NCI-H128 (cell line): ENCODE measurements at regions not wholly inside any gene's neighbourhood (a gene's known extent, or its start where the extent isn't known, plus 50 kb on each side); places are given as distances from the start of the nearest gene placed in this dataset.

Source experiments
- DNase-seq: peaks from one replicate; lab custom pipeline; 2025; ENCODE audit not compliant: unreplicated experiment; lab: John Stamatoyannopoulos, UW

DNA sequence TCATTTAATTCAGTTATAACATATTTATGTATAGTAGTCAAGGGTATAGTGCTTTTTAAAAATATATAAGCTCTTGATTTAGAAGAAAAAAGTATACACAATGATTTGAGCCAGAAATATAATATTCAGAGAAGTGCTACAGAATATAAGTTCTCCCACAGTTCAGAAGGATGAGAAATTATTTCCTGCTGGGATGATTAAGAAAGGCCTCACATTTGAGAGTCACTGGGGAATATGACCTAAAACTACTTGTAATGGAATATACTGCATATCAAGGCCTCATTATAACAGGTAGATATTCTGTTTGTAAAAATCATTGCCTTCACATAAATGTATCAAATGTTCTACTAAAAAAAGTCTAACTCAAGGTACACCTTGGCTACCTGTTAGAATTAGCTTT lies 203.5 kb downstream of the MBD2 start:
- no peak for DNase-seq

DNA sequence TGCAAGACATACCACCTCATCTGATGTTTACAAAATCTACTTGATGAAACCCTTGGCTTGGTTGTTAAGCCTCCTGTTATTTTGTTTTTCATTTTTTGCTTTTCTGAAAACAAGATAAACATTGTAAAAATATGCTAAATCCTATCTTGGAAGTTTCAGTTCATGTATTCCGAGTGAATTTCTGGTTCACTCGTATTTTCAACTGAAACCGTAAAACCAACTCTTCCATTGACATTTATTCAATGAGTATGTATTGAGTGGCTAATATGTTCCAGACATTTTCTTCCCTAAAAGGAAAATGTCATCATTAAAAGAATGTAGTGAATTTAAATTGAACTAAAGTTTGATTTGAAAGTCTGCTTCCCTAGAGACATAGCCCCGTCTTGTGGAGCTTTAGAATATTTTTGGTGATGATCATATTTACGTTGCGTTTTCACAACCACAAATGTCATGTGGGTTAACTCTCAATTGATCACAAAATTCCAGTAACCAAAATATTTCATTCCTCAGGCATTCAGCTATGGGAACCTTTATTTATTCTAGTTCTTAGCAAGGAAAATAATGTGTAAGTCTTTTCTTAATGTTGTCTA lies 204.2 kb downstream of the MBD2 start:
- DNase-seq: no peak

DNA sequence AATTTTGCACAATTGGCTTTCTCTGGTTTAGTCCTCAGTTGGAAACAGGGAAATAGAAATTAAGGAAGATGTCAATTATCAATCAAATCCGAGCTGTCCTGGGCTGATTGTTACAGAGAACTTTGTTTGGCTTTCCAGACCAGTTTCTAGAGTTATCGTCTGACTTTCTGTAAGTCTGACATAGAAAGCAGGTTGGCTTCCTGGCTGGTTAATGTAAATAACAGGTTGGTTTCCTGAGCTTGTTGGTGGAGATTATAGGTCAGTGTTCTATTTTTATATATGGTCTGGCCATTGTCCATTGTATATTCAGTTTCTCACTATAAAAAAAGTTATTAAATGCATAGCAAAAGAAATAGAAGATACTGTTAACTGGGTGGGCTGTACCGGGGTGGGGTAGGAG lies 204.8 kb downstream of the MBD2 start:
- no peak for DNase-seq

DNA sequence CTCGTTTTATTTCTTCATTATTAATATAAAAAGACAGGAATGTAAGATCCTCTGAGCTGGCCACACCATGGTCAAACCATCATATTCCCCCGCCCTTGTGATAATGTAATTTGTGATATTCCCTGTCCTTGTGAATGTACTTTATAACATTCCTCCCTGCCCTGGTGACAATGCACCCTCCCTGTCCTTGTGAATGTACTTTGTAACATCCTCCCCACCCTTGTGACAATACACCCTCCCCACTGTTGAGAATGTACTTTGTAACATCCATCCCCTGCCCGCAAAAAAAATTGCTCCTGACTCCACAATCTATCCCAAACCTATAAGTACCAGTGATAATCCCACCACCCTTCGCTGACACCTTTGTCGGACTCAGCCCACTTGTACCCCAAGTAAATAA lies 211.0 kb downstream of the MBD2 start:
- no peak for DNase-seq

DNA sequence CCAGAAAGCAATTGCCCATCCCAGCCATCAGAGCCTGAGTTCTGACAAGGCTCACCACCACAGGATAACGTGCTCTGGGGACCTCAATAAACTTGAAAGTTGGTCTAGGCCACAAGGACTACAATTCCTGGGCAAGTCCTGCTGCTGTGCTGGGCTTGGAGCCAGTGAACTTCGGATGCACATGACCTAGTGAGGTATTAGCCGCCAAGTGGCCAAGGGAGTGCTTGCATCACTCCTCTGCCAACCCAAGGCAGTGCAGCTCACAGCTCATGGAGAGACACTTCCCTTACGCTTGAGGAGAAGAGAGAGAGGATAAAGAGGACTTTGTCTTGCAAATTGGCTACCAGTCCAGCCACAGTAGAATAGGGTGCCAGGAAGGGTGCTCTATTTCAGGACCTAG lies 219.6 kb downstream of the MBD2 start:
- DNase-seq: no peak

DNA sequence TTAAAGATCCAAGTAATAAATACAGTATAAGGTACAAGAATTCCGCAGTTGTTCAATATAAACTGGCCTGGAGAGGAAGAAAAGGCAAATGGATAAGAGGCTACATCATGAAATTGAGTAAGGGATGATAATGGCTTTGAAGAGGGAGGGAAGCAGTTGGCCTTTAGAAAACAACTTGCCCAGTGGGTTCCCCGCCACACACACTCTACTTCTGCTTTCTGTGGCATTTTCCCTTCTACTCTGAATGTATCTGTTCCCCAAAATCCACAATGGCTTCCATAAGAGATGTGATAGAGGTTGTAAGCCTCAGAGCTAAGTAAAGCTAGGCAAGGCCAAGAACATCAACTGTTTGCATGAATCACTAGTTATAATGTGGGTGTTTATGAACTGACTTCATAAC lies 221.3 kb downstream of the MBD2 start:
- DNase-seq: no peak

DNA sequence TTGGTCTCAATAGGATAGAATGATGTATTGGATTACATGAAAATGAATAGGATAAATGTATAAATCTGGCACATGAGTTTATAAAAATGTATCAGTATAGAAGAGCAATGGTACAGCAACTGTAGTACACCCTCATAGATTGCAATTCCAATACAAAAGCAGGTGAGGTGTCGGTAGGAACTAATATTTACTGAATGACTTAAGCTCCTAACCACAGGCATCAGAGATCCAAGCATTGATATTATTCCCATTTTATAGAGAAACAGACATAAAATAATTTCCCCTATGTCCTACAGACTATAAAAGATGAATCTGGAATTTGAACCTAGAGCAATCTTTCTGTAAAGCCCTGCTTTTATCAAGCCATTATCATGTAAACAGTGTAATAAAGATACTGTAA lies 227.4 kb downstream of the MBD2 start:
- DNase-seq: no peak

DNA sequence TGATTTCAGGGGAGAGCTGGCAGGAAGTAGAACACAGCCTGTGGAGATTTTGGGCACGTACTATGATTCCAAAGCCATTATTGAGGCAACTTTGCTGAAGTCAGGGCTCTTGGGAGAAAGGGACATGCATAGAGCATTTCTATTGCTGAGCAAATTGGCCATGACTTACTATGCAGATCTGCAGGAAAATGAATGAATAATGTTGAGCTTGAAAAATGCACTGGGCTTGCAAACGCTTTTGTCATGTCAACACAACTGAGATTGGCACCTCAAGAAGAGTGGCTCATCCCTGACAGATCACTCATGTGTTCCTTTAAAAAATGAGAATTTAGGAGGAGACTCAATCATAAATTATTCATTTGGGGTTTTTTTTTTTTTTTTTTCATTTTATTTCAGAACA lies 230.5 kb downstream of the MBD2 start:
- no peak for DNase-seq

DNA sequence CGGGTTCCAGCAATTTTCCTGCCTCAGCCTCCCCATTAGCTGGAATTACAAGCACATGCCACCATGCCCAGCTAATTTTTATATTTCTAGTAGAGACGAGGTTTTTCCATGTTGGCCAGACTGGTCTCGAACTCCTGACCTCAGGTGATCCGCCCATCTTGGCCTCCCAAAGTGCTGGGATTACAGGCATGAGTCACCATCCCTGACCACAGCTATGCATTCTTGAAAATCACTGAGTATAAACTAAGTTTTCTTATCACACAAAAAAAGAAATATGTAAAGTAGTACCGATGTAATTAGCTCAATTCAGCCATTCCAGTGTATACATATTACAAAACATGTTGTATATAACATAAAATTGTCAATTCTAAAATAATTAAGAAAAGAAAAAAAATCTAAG lies 232.7 kb downstream of the MBD2 start:
- no peak for DNase-seq

DNA sequence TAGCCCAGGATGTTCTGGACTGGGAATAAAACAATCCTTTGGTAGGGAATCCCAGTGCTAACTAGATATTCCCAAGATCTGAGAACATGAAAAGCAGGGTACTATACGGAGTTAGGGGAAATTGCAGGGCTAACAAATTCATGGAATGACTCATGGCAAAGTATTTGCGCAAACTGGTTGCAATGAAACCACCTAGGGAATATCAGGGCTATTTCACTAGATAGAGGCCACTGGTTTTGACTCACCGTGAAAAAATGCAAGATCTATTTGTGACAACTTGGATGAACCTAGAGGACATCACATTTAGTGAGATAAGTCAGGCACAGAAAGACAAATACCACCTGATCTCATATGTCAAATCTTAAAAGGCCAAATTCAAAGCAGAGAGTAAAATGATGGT lies 233.3 kb downstream of the MBD2 start:
- DNase-seq: no peak

DNA sequence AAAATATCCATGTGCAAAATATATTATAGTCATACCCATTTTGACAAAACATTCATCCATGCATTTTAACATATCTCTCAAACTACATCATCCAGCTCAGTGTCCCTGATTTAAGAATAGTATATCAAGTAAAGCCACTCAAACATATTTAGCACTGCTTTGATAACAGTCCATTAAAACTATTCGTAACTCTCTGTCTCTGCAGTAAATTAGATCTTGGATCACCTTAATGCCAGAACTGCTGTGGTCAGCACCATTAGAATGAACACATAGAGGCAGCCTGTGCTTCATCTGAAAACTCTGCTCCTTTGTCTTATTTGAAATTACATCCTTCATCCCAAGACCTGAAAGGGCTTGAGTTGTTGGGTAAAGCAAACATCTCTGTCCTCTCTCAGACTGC lies 234.0 kb downstream of the MBD2 start:
- no peak for DNase-seq

DNA sequence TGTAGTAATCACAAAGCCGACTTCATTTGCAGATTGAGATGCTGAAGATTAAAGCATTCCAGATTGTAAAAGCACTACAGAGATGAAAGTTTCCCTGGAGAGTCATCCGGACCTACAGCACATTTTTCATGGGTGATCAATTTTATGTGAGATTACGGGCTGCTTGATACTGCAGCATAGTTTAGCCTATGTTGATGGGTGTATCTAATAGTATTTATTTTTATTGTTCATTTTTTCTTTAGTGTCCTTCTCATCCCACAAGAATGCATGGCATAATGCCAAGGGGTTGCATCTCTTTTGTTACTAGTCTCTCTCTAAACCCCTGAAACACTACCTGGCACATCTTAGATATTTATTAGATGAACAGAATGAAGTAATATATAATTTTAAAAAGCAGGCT lies 240.4 kb downstream of the MBD2 start:
- DNase-seq: no peak

DNA sequence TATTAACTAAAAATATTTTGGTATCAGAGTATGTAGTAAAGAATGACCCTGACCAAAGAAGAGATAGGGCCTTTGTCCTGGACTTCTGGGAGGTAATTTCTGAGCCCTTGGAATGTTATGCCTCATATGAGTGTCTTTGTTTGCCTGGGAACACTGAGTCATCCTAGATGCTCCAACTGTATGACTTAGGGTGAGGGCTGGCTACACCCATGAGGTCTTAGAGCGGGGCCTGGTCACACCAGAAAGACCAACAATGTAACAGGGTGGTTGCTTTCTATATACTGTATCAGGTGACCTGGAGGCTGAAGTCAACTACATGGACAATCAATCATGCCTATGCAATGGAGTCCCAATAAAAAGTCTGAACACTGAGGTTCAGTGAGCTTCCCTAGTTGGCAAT lies 253.1 kb downstream of the MBD2 start:
- DNase-seq: no peak

DNA sequence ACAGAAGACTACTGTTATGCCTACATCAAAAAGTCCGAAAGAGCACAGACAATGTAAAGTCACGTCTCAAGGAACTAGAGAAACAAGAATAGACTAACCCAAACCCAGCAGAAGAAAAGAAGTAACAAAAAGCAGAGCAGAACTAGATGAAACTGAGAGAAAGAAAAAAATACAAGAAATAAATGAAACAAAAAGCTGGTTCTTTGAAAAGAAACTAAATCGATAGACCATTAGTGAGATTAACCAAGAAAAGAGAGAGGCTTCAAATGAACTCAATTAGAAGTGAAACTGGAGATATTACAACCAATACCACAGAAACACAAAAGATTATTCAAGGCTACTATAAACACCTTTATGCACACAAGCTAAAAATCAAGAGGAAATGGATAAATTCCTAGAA lies 271.8 kb downstream of the MBD2 start:
- DNase-seq: no peak

DNA sequence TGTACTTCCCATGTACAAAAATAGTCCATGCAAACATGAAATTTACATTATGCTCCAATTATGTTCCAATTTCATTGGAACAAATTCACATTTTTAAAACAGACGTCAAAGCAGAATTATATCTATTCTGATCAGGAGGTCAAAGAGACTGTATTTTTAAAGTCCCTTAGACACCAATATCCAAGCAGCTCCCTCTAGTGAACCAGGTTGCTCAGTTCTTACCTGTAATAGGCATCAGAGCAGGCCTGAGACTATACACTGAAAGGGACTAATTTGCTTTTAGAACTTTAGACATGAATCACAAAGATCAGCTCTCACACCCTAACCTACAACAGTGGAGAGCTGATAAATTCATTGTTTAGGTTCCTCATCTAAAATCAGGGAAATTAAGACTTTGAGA lies 273.9 kb downstream of the MBD2 start:
- no peak for DNase-seq

DNA sequence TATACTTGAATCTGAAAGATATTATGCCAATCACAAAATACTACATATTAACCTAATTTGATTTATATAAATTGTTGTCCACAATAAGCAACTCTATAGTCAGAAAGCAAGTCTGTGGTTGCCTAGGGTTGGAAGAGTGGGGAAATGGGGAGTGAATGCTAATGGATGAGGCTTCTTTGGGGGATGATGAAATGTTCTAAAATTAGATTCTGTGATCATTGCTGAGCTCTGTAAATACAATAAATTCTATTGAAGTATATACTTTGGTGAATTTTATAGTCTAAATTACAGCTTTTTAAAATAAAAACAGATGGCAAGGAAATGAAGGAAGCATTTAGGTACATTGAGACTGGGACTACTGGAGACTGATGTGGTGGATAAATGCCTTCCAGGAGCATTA lies 275.5 kb downstream of the MBD2 start:
- no peak for DNase-seq

DNA sequence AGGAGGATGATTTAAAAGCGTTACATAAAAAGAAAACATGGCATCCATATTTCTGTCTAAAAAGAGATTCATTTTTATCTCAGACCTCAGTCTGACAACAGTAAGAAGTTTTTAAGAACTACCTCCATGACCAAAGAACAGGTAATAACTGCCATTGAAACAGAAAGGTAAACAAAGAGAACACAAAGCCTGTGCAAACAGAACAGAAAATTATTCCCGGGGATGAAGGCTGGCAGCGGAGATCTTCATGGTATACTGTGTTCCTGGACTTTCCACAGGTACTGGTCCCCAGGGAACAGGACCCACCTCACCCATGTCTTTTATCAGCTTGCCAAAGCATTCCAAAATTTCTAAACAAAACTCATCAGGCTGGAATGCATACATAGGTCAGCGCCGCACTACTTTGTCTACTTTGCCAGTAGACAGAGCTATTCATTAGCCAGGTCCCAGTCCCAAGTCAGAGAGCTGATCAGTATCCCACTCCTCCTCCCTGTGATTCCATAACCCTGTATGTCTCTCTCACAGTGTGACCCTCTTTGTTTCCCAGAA lies 277.3 kb downstream of the MBD2 start:
- DNase-seq: no peak

DNA sequence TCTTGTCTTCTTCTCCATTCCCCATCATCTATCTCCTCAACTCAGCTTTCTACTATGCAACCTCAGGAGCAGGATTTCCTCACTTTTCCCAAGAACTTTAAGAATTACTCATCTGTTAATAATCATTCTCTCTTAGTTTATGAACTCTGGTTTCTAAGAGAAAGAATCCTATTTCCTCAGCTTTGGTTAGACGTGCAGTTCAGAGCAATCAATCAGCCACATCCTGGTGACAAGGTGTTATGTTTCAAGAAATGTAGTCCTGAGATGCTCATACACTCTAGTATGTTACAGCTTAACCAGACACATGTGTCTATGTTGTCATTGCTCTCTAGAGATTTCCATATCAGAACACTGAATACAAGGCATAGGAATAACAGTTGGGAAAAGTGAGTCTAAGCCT lies 277.9 kb downstream of the MBD2 start:
- no peak for DNase-seq

DNA sequence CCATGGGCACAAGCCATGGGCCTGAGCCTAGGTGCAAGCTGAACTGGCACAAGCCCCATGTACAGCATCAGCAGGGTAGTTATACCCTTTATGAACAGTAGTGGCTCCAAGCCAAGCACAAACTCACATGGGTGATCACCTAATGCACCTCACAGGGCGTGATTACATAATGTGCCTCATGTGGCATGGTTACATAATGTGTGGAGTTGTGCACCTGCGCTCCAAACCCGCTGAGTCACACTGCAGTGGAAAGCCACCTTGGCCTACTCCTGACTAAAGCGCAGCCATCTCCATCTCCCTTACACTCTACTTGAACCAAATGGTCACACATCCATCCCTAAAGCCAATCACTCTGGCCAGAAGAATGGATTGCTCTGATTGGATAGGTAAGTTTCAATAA lies 279.7 kb downstream of the MBD2 start:
- no peak for DNase-seq

DNA sequence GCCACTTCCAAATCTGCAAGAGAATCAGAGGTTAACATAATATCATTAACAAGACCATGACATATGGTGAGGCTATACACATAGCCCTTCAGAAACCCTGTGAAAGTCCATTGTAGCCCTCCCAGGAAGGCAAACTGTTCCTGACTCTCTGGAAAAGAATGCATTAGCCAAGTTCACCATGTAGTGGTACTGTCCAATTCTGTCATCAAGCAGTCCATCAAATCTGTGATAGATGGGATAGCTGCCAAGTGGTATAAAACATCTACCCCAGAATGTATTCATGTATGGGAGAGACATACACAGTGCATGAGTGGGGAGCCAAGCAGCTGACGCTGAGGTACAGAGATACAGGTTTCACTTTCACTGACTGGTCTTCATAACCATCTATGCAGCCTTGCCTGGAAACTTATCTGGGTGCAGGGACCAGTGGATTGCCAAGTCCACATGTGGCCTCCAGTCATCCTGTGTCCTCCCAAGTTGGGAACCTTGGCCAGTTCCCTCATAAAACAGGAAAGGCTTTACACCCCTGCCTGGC lies 281.1 kb downstream of the MBD2 start:
- no peak for DNase-seq

DNA sequence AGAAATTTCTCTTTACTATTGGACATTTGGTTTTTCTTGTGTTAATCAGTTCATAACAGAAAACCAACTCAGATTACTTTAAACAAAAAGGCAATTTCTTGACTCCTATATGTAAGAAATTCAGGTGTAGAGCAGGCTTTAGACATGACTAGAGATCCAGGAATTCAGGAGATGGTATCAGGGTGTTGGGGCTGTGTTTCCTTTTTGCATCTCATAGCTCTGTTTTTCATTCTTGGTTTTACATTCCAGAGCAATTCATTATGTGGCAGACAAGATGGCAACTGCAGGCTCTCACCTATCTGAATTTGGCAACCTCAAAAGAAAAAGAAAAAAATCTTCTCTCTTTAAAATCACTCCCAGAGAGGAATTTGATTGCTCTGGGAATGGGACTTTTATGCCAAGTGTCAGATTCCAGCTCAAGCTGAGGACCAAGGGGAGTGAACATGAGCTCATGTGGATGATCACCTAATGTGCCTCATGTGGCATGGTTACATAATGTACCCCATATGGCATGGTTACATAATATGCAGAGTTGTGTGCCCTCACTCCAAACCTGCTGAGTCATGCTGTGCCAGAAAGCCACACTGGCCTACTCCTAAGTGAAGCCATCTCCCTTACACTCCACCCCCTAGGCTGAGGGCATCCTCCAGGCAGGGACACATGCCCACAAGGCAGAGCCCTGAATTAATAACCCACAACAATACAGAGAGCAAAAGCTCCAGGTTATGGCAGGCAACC lies 282.7 kb downstream of the MBD2 start:
- no peak for DNase-seq

DNA sequence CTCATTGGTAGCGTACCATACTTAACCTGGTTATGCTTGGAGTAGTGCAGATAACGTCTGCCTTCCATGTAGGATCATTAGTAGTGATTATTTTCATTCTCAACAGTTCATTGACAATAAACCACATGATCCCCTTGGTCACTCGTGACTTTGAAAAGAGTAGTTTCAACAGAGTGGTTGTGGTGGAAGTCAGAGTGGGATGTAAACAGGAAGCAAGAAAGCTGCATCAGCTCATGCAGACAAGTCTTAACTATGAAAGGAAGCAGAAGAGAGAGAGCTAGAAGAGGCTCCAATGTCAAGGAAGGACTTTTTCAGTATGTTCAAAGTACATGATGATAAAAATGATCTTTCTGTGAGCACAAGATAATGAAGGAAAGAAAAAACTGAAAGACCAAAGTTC lies 287.4 kb downstream of the MBD2 start:
- DNase-seq: no peak

DNA sequence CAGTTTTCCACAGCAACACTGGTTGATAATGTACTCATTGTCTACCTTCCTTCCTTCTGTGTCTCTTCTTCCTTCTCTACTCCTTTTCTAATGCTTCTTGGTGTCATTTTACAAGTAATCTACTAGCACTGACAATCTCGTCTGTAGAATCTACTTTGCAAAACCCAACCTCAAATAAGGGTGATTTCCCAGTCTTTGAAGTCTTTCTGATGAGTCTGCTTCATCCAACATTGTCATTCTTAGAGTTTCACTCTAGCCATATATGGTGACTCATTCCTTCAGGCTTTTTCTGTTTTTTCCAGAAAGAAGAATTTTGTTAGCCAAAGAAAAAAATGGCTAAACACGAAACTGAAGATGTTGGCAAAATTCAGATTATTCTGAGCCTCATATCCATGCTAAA lies 288.7 kb downstream of the MBD2 start:
- no peak for DNase-seq
